ENCODE measurements at regions not wholly inside any gene's neighbourhood (a gene's known extent, or its start where the extent isn't known, plus 50 kb on each side); places are given as distances from the start of the nearest gene placed in this dataset.

DNA sequence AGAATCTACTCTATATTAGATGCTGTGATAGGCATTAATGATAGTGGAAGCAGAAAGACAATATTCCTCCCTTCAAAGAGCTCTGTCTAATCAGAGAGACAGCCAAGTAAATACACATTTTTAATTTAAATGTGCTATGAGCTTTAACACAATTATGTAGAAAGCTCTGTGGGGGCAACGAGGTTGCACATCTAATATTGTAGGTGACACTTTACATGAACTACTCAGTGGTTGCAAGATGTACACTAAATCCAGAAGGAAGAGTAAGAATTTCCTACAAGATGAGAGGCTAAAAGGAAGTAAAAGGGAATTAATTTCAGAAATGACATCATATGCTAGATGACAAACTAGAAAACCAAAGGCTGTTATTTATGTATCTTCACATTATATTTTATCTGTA is 120.9 kb downstream of the SPCS3 start:
- Mint-ChIP-seq H3K36me3 (ENCODE audit: insufficient read depth) (no peaks in the 10 kb centered on the region), H3K27ac (no peak overlapping the region), H3K4me1 (ENCODE audit: low read depth) (peaks cover 8% of the 10 kb centered on the region), H3K27me3 (no peaks in the 10 kb centered on the region), H3K4me3 (ENCODE audit: low read depth) (no peak overlapping the region), H3K9me3 (ENCODE audit: low read depth) (no peaks in the 10 kb centered on the region)
- DNase-seq (ENCODE audit: low spot score, unreplicated experiment), result no peak
- TF ChIP-seq, protein P1, sequence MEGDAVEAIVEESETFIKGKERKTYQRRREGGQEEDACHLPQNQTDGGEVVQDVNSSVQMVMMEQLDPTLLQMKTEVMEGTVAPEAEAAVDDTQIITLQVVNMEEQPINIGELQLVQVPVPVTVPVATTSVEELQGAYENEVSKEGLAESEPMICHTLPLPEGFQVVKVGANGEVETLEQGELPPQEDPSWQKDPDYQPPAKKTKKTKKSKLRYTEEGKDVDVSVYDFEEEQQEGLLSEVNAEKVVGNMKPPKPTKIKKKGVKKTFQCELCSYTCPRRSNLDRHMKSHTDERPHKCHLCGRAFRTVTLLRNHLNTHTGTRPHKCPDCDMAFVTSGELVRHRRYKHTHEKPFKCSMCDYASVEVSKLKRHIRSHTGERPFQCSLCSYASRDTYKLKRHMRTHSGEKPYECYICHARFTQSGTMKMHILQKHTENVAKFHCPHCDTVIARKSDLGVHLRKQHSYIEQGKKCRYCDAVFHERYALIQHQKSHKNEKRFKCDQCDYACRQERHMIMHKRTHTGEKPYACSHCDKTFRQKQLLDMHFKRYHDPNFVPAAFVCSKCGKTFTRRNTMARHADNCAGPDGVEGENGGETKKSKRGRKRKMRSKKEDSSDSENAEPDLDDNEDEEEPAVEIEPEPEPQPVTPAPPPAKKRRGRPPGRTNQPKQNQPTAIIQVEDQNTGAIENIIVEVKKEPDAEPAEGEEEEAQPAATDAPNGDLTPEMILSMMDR (IDR thresholded peaks at IDR 0.05; ENCODE audit: unreplicated experiment), result no peak

DNA sequence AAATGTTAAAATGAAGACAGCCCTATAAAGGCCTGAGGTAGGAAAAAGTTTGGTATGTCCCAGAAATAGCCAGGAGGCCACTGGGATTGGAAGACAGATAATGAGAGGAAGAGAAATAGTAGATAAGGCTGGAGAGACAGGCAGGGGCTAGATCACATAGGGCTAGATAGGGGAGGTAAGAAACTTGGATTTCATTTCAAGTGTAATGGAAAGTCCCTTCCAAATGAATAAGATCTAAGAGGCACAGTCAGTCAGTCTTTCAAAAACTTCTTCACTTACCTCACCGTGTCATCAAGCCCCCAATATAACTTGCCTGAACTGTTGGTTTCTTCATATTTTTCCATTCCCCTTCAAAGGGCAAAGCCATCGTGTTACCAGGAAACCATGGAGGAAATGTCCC is 121.8 kb downstream of the SPCS3 start:
- Mint-ChIP-seq H3K27ac (no peak overlapping the region), H3K36me3 (ENCODE audit: insufficient read depth) (no peaks in the 10 kb centered on the region), H3K9me3 (ENCODE audit: low read depth) (no peaks in the 10 kb centered on the region), H3K4me1 (ENCODE audit: low read depth) (peaks cover 8% of the 10 kb centered on the region), H3K27me3 (no peaks in the 10 kb centered on the region), H3K4me3 (ENCODE audit: low read depth) (no peak overlapping the region)
- no peak for DNase-seq (ENCODE audit: low spot score, unreplicated experiment)
- TF ChIP-seq, protein P1 (IDR thresholded peaks at IDR 0.05; ENCODE audit: unreplicated experiment), result no peak

DNA sequence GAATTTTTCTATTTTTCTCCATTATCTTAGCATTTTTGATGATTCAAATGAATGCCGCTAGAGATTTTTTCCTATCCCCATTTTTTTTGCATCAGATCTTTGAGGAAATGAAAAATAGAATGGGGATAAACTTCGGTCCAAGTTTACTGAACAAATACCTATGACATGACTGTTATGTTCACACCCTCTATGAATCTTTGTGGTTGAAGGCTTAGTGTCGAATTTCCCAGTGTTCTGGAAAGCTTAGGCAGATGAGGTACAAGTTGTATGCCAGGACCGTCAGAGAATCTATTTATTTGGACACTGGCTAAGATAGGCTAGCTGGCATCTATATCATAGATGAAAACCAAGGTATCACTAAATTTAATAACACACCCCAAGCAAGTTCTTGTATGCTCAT is 123.4 kb downstream of the SPCS3 start:
- no peaks in the 10 kb centered on the region for H3K9me3 Mint-ChIP-seq (ENCODE audit: low read depth)
- no peak overlapping the region for H3K27ac Mint-ChIP-seq
- no peaks in the 10 kb centered on the region for H3K27me3 Mint-ChIP-seq
- no peaks in the 10 kb centered on the region for H3K36me3 Mint-ChIP-seq (ENCODE audit: insufficient read depth)
- peaks cover 8% of the 10 kb centered on the region for H3K4me1 Mint-ChIP-seq (ENCODE audit: low read depth)
- TF ChIP-seq, protein P1 (IDR thresholded peaks at IDR 0.05; ENCODE audit: unreplicated experiment), result no peak
- DNase-seq (ENCODE audit: low spot score, unreplicated experiment), result no peak
- no peak overlapping the region for H3K4me3 Mint-ChIP-seq (ENCODE audit: low read depth)

DNA sequence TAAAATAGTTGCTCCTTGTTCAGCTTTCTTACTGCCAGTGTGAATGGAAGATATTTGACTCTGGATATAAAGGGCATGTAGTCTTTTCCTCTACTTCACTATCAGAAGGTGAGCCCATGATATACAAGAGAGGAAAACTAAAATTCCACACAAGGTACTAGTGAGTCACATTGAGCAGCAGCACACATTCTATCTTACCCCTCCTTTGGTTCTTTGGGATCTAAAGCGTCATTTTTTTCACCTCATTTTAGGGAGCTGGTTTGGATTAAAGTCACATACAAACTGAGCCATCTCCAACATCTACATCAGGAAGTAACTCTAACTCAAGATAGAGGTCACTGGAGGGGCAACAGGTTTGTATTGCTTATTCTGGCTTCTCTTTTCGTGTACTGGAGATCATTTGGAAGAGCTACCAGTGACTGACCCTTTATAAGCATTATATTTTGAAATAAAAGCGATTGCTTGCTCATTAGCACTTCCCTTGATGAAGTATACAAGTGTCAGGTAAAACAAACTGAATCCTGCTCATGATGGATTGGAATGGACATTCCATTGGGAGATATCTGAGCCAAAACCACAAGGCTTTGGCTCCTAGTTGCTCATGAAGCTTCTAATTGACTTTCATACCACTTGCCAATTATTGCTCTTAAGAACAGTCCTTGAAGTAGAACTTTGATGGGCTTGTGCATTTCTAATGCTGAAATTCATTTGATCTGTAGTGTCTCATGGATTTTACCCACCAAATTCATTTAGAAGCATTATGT is 124.1 kb downstream of the SPCS3 start:
- peaks cover 8% of the 10 kb centered on the region for H3K4me1 Mint-ChIP-seq (ENCODE audit: low read depth)
- no peaks in the 10 kb centered on the region for H3K36me3 Mint-ChIP-seq (ENCODE audit: insufficient read depth)
- H3K9me3 Mint-ChIP-seq (ENCODE audit: low read depth), result no peaks in the 10 kb centered on the region
- H3K27ac Mint-ChIP-seq, result no peak overlapping the region
- no peak for DNase-seq (ENCODE audit: low spot score, unreplicated experiment)
- H3K4me3 Mint-ChIP-seq (ENCODE audit: low read depth), result no peak overlapping the region
- H3K27me3 Mint-ChIP-seq, result no peaks in the 10 kb centered on the region
- TF ChIP-seq, protein P1 (IDR thresholded peaks at IDR 0.05; ENCODE audit: unreplicated experiment), result no peak

DNA sequence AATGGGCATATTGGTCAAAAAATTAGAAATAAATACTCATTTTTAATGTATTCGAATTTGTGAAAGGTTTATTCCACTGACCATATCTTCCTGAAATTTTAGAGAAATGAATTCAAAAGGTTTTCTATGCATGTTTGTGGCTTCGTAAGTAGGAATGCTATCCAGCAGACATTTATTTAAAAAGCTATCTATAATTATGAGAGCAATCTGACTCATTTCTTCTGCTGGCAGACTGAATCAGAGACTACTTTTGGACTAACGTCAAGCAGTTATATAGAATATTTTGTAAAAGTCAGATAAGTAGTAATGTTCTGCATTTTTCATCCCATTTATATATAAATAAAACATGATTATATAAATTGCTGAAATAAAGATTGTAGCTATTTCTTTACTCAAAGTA is 125.0 kb downstream of the SPCS3 start:
- no peaks in the 10 kb centered on the region for H3K9me3 Mint-ChIP-seq (ENCODE audit: low read depth)
- peaks cover 8% of the 10 kb centered on the region for H3K4me1 Mint-ChIP-seq (ENCODE audit: low read depth)
- no peak overlapping the region for H3K4me3 Mint-ChIP-seq (ENCODE audit: low read depth)
- H3K27ac Mint-ChIP-seq, result no peak overlapping the region
- TF ChIP-seq, protein P1 (IDR thresholded peaks at IDR 0.05; ENCODE audit: unreplicated experiment), result no peak
- H3K27me3 Mint-ChIP-seq, result no peaks in the 10 kb centered on the region
- DNase-seq (ENCODE audit: low spot score, unreplicated experiment), result no peak
- no peaks in the 10 kb centered on the region for H3K36me3 Mint-ChIP-seq (ENCODE audit: insufficient read depth)

Measured in progenitor cell of endocrine pancreas (in vitro differentiated cells).